PC-3 (cell line): ENCODE measurements at regions not wholly inside any gene's neighbourhood (a gene's known extent, or its start where the extent isn't known, plus 50 kb on each side); places are given as distances from the start of the nearest gene placed in this dataset.

Experiments used
- CTCF ChIP-seq: fragments of 300-600 bp; sonication (generic); conservative IDR thresholded peaks from 2 replicates; pipeline ENCODE4 v1.5.1; 2017; ENCODE audit warnings: antibody characterized with exemption, low read depth, mild to moderate bottlenecking, low read length
- EZH2 ChIP-seq: fragments of 300-600 bp; sonication (generic); IDR thresholded peaks from one replicate; pipeline ENCODE4 v1.6.1; 2017; ENCODE audit warnings: antibody characterized with exemption, mild to moderate bottlenecking, low read length; ENCODE audit not compliant: unreplicated experiment
- EZH2phosphoT487 ChIP-seq: fragments of 300-600 bp; sonication (generic); IDR thresholded peaks from 2 replicates; pipeline ENCODE4 v1.6.1; 2018; ENCODE audit warnings: mild to moderate bottlenecking, antibody characterized with exemption, low read length, borderline replicate concordance

GRCh38 chr2:217276433-217276832 is 416.6 kb upstream of the TNP1 start:
- TF ChIP-seq CTCF: no peak
- TF ChIP-seq EZH2: no peak
- TF ChIP-seq EZH2phosphoT487: no peak
